WTC11 (cell line): ENCODE measurements at regions not wholly inside any gene's neighbourhood (a gene's known extent, or its start where the extent isn't known, plus 50 kb on each side); places are given as distances from the start of the nearest gene placed in this dataset.
A peak's percentile ranks its signal among the peaks of the same experiment; 100 is the strongest.

Source experiments
- ATF3 ChIP-seq: sonication (generic); formaldehyde crosslinking; conservative IDR thresholded peaks from 2 replicates; pipeline ENCODE4 v1.8.1; 2022; ENCODE audit warnings: mild to moderate bottlenecking, missing genetic modification reagents
- CTCF ChIP-seq: fragments of 200-600 bp; IDR thresholded peaks from 2 replicates; pipeline ENCODE4 v1.8.0; 2022; ENCODE audit warnings: antibody characterized with exemption
- FOXP1 ChIP-seq: sonication (generic); formaldehyde crosslinking; IDR thresholded peaks from 2 replicates; pipeline ENCODE4 v1.8.0; 2022; ENCODE audit warnings: missing genetic modification reagents, mild to moderate bottlenecking, moderate library complexity, borderline replicate concordance
- GABPB1 ChIP-seq: sonication (generic); formaldehyde crosslinking; IDR thresholded peaks from 2 replicates; pipeline ENCODE4 v1.8.1; 2023; ENCODE audit warnings: mild to moderate bottlenecking, missing genetic modification reagents
- MLX ChIP-seq: sonication (generic); formaldehyde crosslinking; IDR thresholded peaks from 2 replicates; pipeline ENCODE4 v1.8.1; 2023; ENCODE audit warnings: mild to moderate bottlenecking, missing genetic modification reagents, moderate library complexity
- NFYB ChIP-seq: sonication (generic); formaldehyde crosslinking; conservative IDR thresholded peaks from 2 replicates; pipeline ENCODE4 v1.8.0; 2022; ENCODE audit warnings: low read depth, missing genetic modification reagents
- SMAD4 ChIP-seq: sonication (generic); formaldehyde crosslinking; IDR thresholded peaks from 2 replicates; pipeline ENCODE4 v1.8.0; 2022; ENCODE audit warnings: mild to moderate bottlenecking, missing genetic modification reagents
- SOX15 ChIP-seq: fragments of 250-450 bp; sonication (Bioruptor Pico); IDR thresholded peaks from 2 replicates; pipeline ENCODE4 v1.9.0; 2021; ENCODE audit warnings: mild to moderate bottlenecking
- TEAD4 ChIP-seq: sonication (generic); formaldehyde crosslinking; IDR thresholded peaks from 2 replicates; pipeline ENCODE4 v1.8.0; 2022; ENCODE audit warnings: mild to moderate bottlenecking, missing genetic modification reagents
- USF1 ChIP-seq: sonication (generic); formaldehyde crosslinking; IDR thresholded peaks from 2 replicates; pipeline ENCODE4 v1.8.0; 2022; ENCODE audit warnings: mild to moderate bottlenecking, missing genetic modification reagents
- ZNF281 ChIP-seq: sonication (generic); formaldehyde crosslinking; IDR thresholded peaks from 2 replicates; pipeline ENCODE4 v1.8.0; 2023; ENCODE audit warnings: mild to moderate bottlenecking, missing genetic modification reagents
- ZNF423 ChIP-seq: fragments of 250-450 bp; sonication (Bioruptor Pico); IDR thresholded peaks from 2 replicates; pipeline ENCODE4 v2.1.2; 2022; ENCODE audit warnings: mild to moderate bottlenecking, moderate library complexity
- ZSCAN18 ChIP-seq: fragments of 250-450 bp; sonication (Bioruptor Pico); IDR thresholded peaks from 2 replicates; pipeline ENCODE4 v2.1.2; 2022; ENCODE audit warnings: mild to moderate bottlenecking, moderate library complexity

- TF ChIP-seq ZSCAN18 (CRISPR knock-in tag) (no peak), CTCF (peak; percentile 91), SMAD4 (CRISPR knock-in tag) (no peak), ZNF423 (peak; percentile 52), NFYB (CRISPR knock-in tag) (no peak), ZNF281 (CRISPR knock-in tag) (no peak), GABPB1 (CRISPR knock-in tag) (no peak), FOXP1 (CRISPR knock-in tag) (no peak), MLX (CRISPR knock-in tag) (no peak), ATF3 (no peak), USF1 (CRISPR knock-in tag) (no peak), SOX15 (CRISPR knock-in tag) (no peak), TEAD4 (no peak)
Observed at GRCh38 chr9:29211580-29212396, 1638.5 kb upstream of the C9orf72 start.
